HCT116 (cell line): ENCODE measurements at regions not wholly inside any gene's neighbourhood (a gene's known extent, or its start where the extent isn't known, plus 50 kb on each side); places are given as distances from the start of the nearest gene placed in this dataset.

Source experiments
- ATAC-seq: fragments of 200-7000 bp; cut with Tn5 transposase; 2 replicates; pipeline ENCODE4 v1.9.1; 2020; ENCODE audit warnings: mild to moderate bottlenecking, moderate library complexity
- BruUV-seq: library from RNA; stranded (reverse); fragments of 400-500 nt; replicated peaks from 2 replicates; lab custom pipeline; 2021; lab: Mats Ljungman, UMichigan
- CTCF ChIA-PET: fragments of 300-600 bp; sonication (Branson Sonifier 250); formaldehyde crosslinking; loops from one replicate; lab custom pipeline; 2021; ENCODE audit warnings: antibody characterized with exemption; lab: Charles Lee
- POLR2A ChIA-PET: fragments of 300-600, 350-600 bp; sonication (Branson Sonifier 250); formaldehyde crosslinking; loops from one replicate; lab custom pipeline; 2021; ENCODE audit warnings: antibody characterized with exemption; lab: Charles Lee
- RAD21 ChIA-PET, 2 experiments: fragments of 300-600 bp; sonication (Branson Sonifier 250); formaldehyde crosslinking; loops; one replicate each; lab custom pipeline; 2023; ENCODE audit warnings: low total read pairs in 2 of 2; ENCODE audit not compliant: uncharacterized antibody in 2 of 2, unreplicated experiment in 2 of 2, low non-redundant PET in 1 of 2; lab: Charles Lee
- DNase-seq: peaks from one replicate; pipeline ENCODE4 v3.0.0-alpha.2; 2010; ENCODE audit warnings: low read depth, low spot score
- H2AFZ ChIP-seq: fragments of 200-600 bp; shearing (Covaris generic), sonication (generic); 2 replicates; pipeline ENCODE4 v1.6.1; 2017; ENCODE audit warnings: low read depth, mixed run types, mixed read lengths, antibody characterized with exemption, low read length; ENCODE audit not compliant: poor library complexity, severe bottlenecking
- H3K27ac ChIP-seq: 2 replicates; pipeline ENCODE4 v1.5.1; 2012; ENCODE audit warnings: low read depth, low read length
- H3K27me3 ChIP-seq: fragments of 200-600 bp; sonication (generic); 2 replicates; pipeline ENCODE4 v1.6.1; 2016; ENCODE audit warnings: mixed run types, low read length, mixed read lengths; ENCODE audit not compliant: insufficient read depth
- H3K36me3 ChIP-seq, 2 experiments: fragments of 200-500 bp in 1 of 2; fragments of 200-600 bp in 1 of 2; sonication (Bioruptor generic) in 1 of 2; sonication (generic) in 1 of 2; 2 replicates each; pipeline versions ENCODE4 v1.5.1 to v1.6.1; 2014 to 2016; ENCODE audit warnings: low read length in 2 of 2, inconsistent platforms in 1 of 2, mixed read lengths in 1 of 2, mixed run types in 1 of 2; ENCODE audit not compliant: insufficient read depth in 2 of 2, control insufficient read depth in 1 of 2
- H3K4me1 ChIP-seq, 2 experiments: fragments of 200-600 bp in 1 of 2; sonication (generic) in 1 of 2; 2 replicates each; pipeline versions ENCODE4 v1.5.1 to v1.6.1; 2012 to 2017; ENCODE audit warnings: low read length in 2 of 2, inconsistent platforms in 1 of 2, mild to moderate bottlenecking in 1 of 2, mixed read lengths in 1 of 2, mixed run types in 1 of 2, moderate library complexity in 1 of 2; ENCODE audit not compliant: insufficient read depth in 2 of 2, control insufficient read depth in 1 of 2
- H3K4me2 ChIP-seq: fragments of 200-600 bp; sonication (generic); 2 replicates; pipeline ENCODE4 v1.6.1; 2017; ENCODE audit warnings: mixed run types, low read length, mixed read lengths
- H3K4me3 ChIP-seq, 2 experiments: fragments of 200-600 bp in 1 of 2; sonication (generic) in 1 of 2; replicated peaks in 1 of 2; 2 replicates each; pipeline ENCODE4 v1.5.1; 2011 to 2016; ENCODE audit warnings: low read length in 2 of 2, control low read depth in 1 of 2, low read depth in 1 of 2, mild to moderate bottlenecking in 1 of 2, mixed read lengths in 1 of 2, mixed run types in 1 of 2
- H3K79me2 ChIP-seq: fragments of 200-600 bp; sonication (generic); 2 replicates; pipeline ENCODE4 v1.6.1; 2017; ENCODE audit warnings: mild to moderate bottlenecking, mixed run types, low read length, moderate library complexity, mixed read lengths; ENCODE audit not compliant: insufficient read depth
- H3K9ac ChIP-seq: fragments of 200-600 bp; sonication (generic); 2 replicates; pipeline ENCODE4 v1.6.1; 2016; ENCODE audit warnings: low read length, mixed read lengths
- H3K9me2 ChIP-seq: fragments of 200-600 bp; sonication (generic), shearing (Covaris generic); 2 replicates; pipeline ENCODE4 v1.6.1; 2017; ENCODE audit warnings: mixed run types, mild to moderate bottlenecking, moderate library complexity; ENCODE audit not compliant: insufficient read depth
- H3K9me3 ChIP-seq, 2 experiments: fragments of 200-500 bp in 1 of 2; fragments of 200-600 bp in 1 of 2; sonication (Bioruptor generic) in 1 of 2; sonication (generic) in 1 of 2; 2 replicates each; pipeline ENCODE4 v1.6.1; 2014 to 2017; ENCODE audit warnings: low read length in 2 of 2, mixed read lengths in 2 of 2, inconsistent platforms in 1 of 2, low read depth in 1 of 2, mild to moderate bottlenecking in 1 of 2, mixed run types in 1 of 2, moderate library complexity in 1 of 2; ENCODE audit not compliant: control insufficient read depth in 1 of 2, insufficient read depth in 1 of 2
- H4K20me1 ChIP-seq: fragments of 200-600 bp; sonication (generic), shearing (Covaris generic); 2 replicates; pipeline ENCODE4 v1.6.1; 2017; ENCODE audit warnings: mixed run types, mild to moderate bottlenecking, moderate library complexity; ENCODE audit not compliant: insufficient read depth
- CEBPB ChIP-seq: IDR thresholded peaks from 2 replicates; pipeline ENCODE4 v1.6.1; 2012; ENCODE audit warnings: low read depth
- ELF1 ChIP-seq: IDR thresholded peaks from 2 replicates; pipeline ENCODE4 v1.6.1; 2012; ENCODE audit warnings: low read depth, borderline replicate concordance
- EZH2 ChIP-seq: fragments of 200-600 bp; sonication (generic); IDR thresholded peaks from 2 replicates; pipeline ENCODE4 v1.6.1; 2017; ENCODE audit warnings: antibody characterized with exemption, mixed run types
- EZH2phosphoT487 ChIP-seq: fragments of 200-600 bp; IDR thresholded peaks from 2 replicates; pipeline ENCODE4 v1.6.1; 2018; ENCODE audit warnings: antibody characterized with exemption, borderline replicate concordance
- FOSL1 ChIP-seq: IDR thresholded peaks from 2 replicates; pipeline ENCODE4 v1.6.1; 2012; ENCODE audit warnings: low read depth
- JUND ChIP-seq: IDR thresholded peaks from 2 replicates; pipeline ENCODE4 v1.6.1; 2012
- POLR2AphosphoS5 ChIP-seq: IDR thresholded peaks from 2 replicates; pipeline ENCODE4 v1.6.1; 2011; ENCODE audit warnings: mild to moderate bottlenecking, low read depth, low read length, moderate library complexity
- REST ChIP-seq: IDR thresholded peaks from 2 replicates; pipeline ENCODE4 v1.6.1; 2012; ENCODE audit warnings: low read depth
- SRF ChIP-seq: IDR thresholded peaks from 2 replicates; pipeline ENCODE4 v1.6.1; 2012; ENCODE audit warnings: low read depth
- intact Hi-C: fragments of 100-400 bp; cut with micrococcal nuclease; formaldehyde crosslinking; loops from 2 replicates; pipeline ENCODE4 v1.10.0; 2022

- Histone ChIP-seq H3K27ac (no peak overlapping the region), H3K79me2 (no peaks in the 10 kb centered on the region), H3K4me1 (no peaks in the 10 kb centered on the region), H3K4me2 (no peak overlapping the region), H2AFZ (peak overlapping the region; percentile 26), H3K27me3 (no peaks in the 10 kb centered on the region), H3K9me3 (no peaks in the 10 kb centered on the region), H3K9ac (no peak overlapping the region), H3K4me3 (no peak overlapping the region), H3K9me2 (peaks cover 4% of the 10 kb centered on the region; the same call in 1 of the 2 replicates), H3K36me3 (no peaks in the 10 kb centered on the region), H4K20me1 (no peaks in the 10 kb centered on the region)
- intact Hi-C loops = no loop called here
- ChIA-PET POLR2A (no interaction called here), CTCF (no interaction called here), RAD21 (no interaction called here)
- DNase-seq = no peak
- BruUV-seq = no TSS peak
- TF ChIP-seq JUND (no peak), ELF1 (no peak), REST (no peak), CEBPB (no peak), POLR2AphosphoS5 (no peak), EZH2 (no peak), EZH2phosphoT487 (no peak), SRF (no peak), FOSL1 (no peak)
- ATAC-seq = no peak
These were observed 371.1 kb upstream of the NDST4 start for GRCh38 chr4:115484479-115484878.
